Trophoblast cell (in vitro differentiated cells and primary cell): ENCODE measurements at regions not wholly inside any gene's neighbourhood (a gene's known extent, or its start where the extent isn't known, plus 50 kb on each side); places are given as distances from the start of the nearest gene placed in this dataset.

Source experiments
- DNase-seq, 2 donors: peaks; one replicate each; pipeline ENCODE4 v3.0.0-alpha.2; 2016
- H2AFZ ChIP-seq: 2 replicates; pipeline ENCODE4 v1.6.1; 2013; ENCODE audit warnings: low read length, moderate library complexity, mild to moderate bottlenecking; ENCODE audit not compliant: insufficient read depth, poor library complexity
- H2AK5ac ChIP-seq: 2 replicates; pipeline ENCODE4 v1.6.1; 2013; ENCODE audit warnings: mild to moderate bottlenecking, low read length
- H2BK120ac ChIP-seq: 2 replicates; pipeline ENCODE4 v1.6.1; 2013; ENCODE audit warnings: low read length, mild to moderate bottlenecking, moderate library complexity; ENCODE audit not compliant: insufficient read depth, poor library complexity
- H2BK12ac ChIP-seq: 2 replicates; pipeline ENCODE4 v1.6.1; 2013; ENCODE audit warnings: mild to moderate bottlenecking, low read length, moderate library complexity
- H2BK5ac ChIP-seq: 2 replicates; pipeline ENCODE4 v1.6.1; 2013; ENCODE audit warnings: low read length, low read depth, moderate library complexity, mild to moderate bottlenecking; ENCODE audit not compliant: poor library complexity
- H3K14ac ChIP-seq: 2 replicates; pipeline ENCODE4 v1.6.1; 2013; ENCODE audit warnings: mild to moderate bottlenecking, low read length
- H3K18ac ChIP-seq: 2 replicates; pipeline ENCODE4 v1.6.1; 2013; ENCODE audit warnings: mild to moderate bottlenecking, low read length
- H3K23ac ChIP-seq: 2 replicates; pipeline ENCODE4 v1.6.1; 2013; ENCODE audit warnings: low read length
- H3K27ac ChIP-seq: 2 replicates; pipeline ENCODE4 v1.5.1; 2013; ENCODE audit warnings: low read depth, mild to moderate bottlenecking, inconsistent platforms, low read length, moderate library complexity
- H3K27me3 ChIP-seq: 2 replicates; pipeline ENCODE4 v1.6.1; 2013; ENCODE audit warnings: inconsistent platforms, mild to moderate bottlenecking, low read length, moderate library complexity; ENCODE audit not compliant: insufficient read depth
- H3K36me3 ChIP-seq, 2 experiments: 1 replicate in 1 of 2; 2 replicates in 1 of 2; pipeline ENCODE4 v1.6.1; 2013; ENCODE audit warnings: low read length in 2 of 2, mild to moderate bottlenecking in 2 of 2, moderate library complexity in 1 of 2; ENCODE audit not compliant: insufficient read depth in 2 of 2, control insufficient read depth in 1 of 2
- H3K4ac ChIP-seq: 2 replicates; pipeline ENCODE4 v1.6.1; 2013; ENCODE audit warnings: low read depth, mild to moderate bottlenecking, low read length, moderate library complexity
- H3K4me1 ChIP-seq, 2 experiments: 1 replicate in 1 of 2; 2 replicates in 1 of 2; pipeline ENCODE4 v1.6.1; 2013; ENCODE audit warnings: low read length in 2 of 2, mild to moderate bottlenecking in 2 of 2, moderate library complexity in 1 of 2; ENCODE audit not compliant: insufficient read depth in 2 of 2, control insufficient read depth in 1 of 2
- H3K4me2 ChIP-seq: 2 replicates; pipeline ENCODE4 v1.6.1; 2013; ENCODE audit warnings: inconsistent platforms, mild to moderate bottlenecking, low read length, moderate library complexity
- H3K4me3 ChIP-seq: 2 replicates; pipeline ENCODE4 v1.5.1; 2013; ENCODE audit warnings: mild to moderate bottlenecking, low read depth, low read length, inconsistent platforms
- H3K79me1 ChIP-seq: one replicate; pipeline ENCODE4 v1.6.1; 2013; ENCODE audit warnings: low read length
- H3K79me2 ChIP-seq: 2 replicates; pipeline ENCODE4 v1.6.1; 2013; ENCODE audit warnings: low read length, mild to moderate bottlenecking; ENCODE audit not compliant: control insufficient read depth, insufficient read depth, poor library complexity
- H3K9ac ChIP-seq: 2 replicates; pipeline ENCODE4 v1.6.1; 2013; ENCODE audit warnings: mild to moderate bottlenecking, low read length
- H3K9me3 ChIP-seq: 2 replicates; pipeline ENCODE4 v1.6.1; 2013; ENCODE audit warnings: low read depth, mild to moderate bottlenecking, control low read depth, inconsistent platforms, low read length; ENCODE audit not compliant: insufficient read depth
- H4K12ac ChIP-seq: 2 replicates; pipeline ENCODE4 v1.6.1; 2013; ENCODE audit warnings: low read depth, mild to moderate bottlenecking, low read length, moderate library complexity
- H4K8ac ChIP-seq: 2 replicates; pipeline ENCODE4 v1.6.1; 2013; ENCODE audit warnings: low read depth, mild to moderate bottlenecking, low read length, moderate library complexity
- H4K91ac ChIP-seq: one replicate; pipeline ENCODE4 v1.6.1; 2013; ENCODE audit warnings: low read depth, mild to moderate bottlenecking, low read length, moderate library complexity
- WGBS: extraction: QIAGEN DNeasy Blood & Tissue Kit; methylation state at CpG from one replicate; pipeline ENCODE4 v1.1.7; 2013; ENCODE audit warnings: missing lambda C conversion rate; ENCODE audit not compliant: insufficient read length, insufficient coverage; ENCODE audit errors: extremely low coverage; 5-methylcytosine and 5-hydroxymethylcytosine counted together

DNA sequence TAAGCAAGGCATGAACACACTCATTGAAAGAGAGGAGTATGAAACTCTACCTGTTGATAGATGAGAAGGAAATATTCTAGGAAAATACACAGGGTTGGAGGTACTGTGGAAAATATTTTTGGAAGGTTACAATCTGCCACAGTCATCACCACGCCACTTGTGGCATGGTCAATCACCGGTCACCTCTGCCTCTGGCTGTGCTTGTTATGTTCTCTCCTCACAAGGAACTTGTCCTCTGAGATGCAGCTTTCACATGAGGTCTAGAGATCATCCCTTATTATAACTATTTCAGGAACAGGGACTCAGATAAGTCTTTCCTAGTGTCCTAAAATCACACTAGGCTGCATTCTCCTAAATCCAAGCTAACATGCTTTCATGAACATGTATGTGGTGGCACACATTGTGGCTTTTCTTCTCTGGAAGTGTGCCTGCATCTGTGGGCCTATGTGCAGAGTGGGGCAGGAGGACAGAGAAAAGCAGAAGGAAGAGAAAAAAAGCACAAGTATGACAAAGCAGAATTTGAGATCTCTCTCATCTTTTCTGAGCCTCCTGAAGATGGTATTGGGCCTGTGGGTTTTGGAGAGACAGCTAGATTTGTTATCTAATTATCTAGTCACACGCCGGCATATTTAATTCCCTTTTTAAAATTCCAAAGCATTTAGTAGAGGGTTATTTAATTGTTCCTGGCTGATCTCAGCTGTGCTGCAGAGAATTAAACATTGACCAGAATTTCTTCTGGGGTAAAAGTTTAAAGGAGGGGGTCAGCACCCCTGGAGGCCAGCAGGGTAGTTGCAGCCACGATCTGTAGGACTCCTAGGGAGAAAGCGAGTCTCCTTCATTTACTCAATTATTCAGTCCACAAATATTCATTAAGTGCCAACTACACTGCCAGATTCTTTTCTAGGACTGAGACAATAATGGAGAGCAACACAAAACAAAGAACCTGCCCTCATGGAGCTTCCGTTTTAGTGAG lies 294.6 kb downstream of the RDH14 start:
- H3K36me3 ChIP-seq = no peaks in the 10 kb centered on the region
- H3K18ac ChIP-seq = no peak overlapping the region
- H3K27ac ChIP-seq = no peak overlapping the region
- H3K4me2 ChIP-seq = no peak overlapping the region
- no peak overlapping the region for H2AK5ac ChIP-seq
- no peak overlapping the region for H4K91ac ChIP-seq
- no peak overlapping the region for H4K8ac ChIP-seq
- H3K23ac ChIP-seq = no peak overlapping the region
- DNase-seq = no peak
- no peak overlapping the region for H3K4ac ChIP-seq
- H3K14ac ChIP-seq = no peak overlapping the region
- H3K9ac ChIP-seq = no peak overlapping the region
- H3K79me1 ChIP-seq = no peaks in the 10 kb centered on the region
- H2BK120ac ChIP-seq = no peak overlapping the region
- H3K9me3 ChIP-seq = no peaks in the 10 kb centered on the region
- no peaks in the 10 kb centered on the region for H3K4me1 ChIP-seq
- H2BK5ac ChIP-seq = no peak overlapping the region
- H3K79me2 ChIP-seq = no peaks in the 10 kb centered on the region
- WGBS = no CpG with 5 or more reads among the region's 7 CpGs
- no peak overlapping the region for H4K12ac ChIP-seq
- no peak overlapping the region for H3K4me3 ChIP-seq
- no peak overlapping the region for H2AFZ ChIP-seq
- no peak overlapping the region for H2BK12ac ChIP-seq
- no peaks in the 10 kb centered on the region for H3K27me3 ChIP-seq

DNA sequence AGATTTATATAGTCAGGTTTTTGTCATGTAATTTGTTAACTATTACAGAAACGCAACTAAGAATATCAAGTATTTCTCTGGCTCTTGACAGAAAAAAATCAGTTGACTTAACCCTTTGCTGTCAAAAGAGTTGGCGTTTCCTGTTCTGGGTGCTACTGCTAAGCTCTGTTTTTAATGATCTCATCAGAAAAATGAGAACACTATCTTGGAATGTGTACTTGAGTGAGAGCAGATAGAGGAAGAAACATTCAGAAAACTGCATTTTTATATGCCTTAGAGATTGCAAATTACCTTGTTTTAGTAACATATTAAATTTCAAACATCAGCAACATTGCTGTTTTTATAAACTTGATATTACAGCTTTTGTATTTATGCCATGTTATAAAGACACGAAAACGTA lies 297.9 kb downstream of the RDH14 start:
- H4K91ac ChIP-seq = no peak overlapping the region
- no peak overlapping the region for H3K4me2 ChIP-seq
- no peak overlapping the region for H3K14ac ChIP-seq
- H3K9me3 ChIP-seq = no peaks in the 10 kb centered on the region
- no peak overlapping the region for H3K18ac ChIP-seq
- H3K27ac ChIP-seq = no peak overlapping the region
- no peak overlapping the region for H2BK5ac ChIP-seq
- no peak overlapping the region for H3K4ac ChIP-seq
- no peak overlapping the region for H2BK120ac ChIP-seq
- no peak for DNase-seq
- no peak overlapping the region for H4K8ac ChIP-seq
- no peak overlapping the region for H2BK12ac ChIP-seq
- H3K4me3 ChIP-seq = no peak overlapping the region
- no peaks in the 10 kb centered on the region for H3K36me3 ChIP-seq
- no CpG with 5 or more reads among the region's 4 CpGs for WGBS
- H3K79me2 ChIP-seq = no peaks in the 10 kb centered on the region
- H2AFZ ChIP-seq = no peak overlapping the region
- H3K27me3 ChIP-seq = no peaks in the 10 kb centered on the region
- H3K4me1 ChIP-seq = no peaks in the 10 kb centered on the region
- no peak overlapping the region for H3K9ac ChIP-seq
- no peak overlapping the region for H4K12ac ChIP-seq
- no peak overlapping the region for H3K23ac ChIP-seq
- no peak overlapping the region for H2AK5ac ChIP-seq
- H3K79me1 ChIP-seq = no peaks in the 10 kb centered on the region

DNA sequence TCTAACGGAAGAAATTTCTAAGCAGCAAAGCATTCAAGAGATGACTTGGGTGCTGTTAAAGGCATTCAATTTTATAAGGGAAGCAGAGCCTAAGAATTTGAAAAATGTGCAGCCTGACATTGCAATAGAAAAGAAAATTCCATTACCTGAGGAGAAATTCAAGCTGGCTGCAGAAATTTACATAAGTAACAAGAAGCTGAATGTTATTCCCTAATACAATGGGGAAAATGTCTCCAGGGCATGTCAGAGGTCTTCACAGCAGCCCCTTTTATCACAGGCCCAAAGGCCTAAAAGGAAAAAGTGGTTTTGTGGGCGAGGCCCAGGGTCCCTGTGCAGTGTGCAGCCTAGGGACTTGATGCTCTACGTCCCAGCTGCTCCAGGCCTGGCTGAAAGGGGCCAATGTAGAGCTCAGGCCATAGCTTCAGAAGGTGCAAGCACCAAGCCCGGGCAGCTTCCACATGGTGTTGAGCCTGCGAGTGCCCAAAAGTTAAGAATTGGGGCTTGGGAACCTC lies 306.7 kb downstream of the RDH14 start:
- H2BK120ac ChIP-seq = no peak overlapping the region
- H3K9me3 ChIP-seq = peaks cover 2% of the 10 kb centered on the region
- no peaks in the 10 kb centered on the region for H3K36me3 ChIP-seq
- no peak overlapping the region for H3K9ac ChIP-seq
- no peak overlapping the region for H3K4me2 ChIP-seq
- no peak overlapping the region for H3K18ac ChIP-seq
- H2AFZ ChIP-seq = no peak overlapping the region
- no peak overlapping the region for H4K12ac ChIP-seq
- H3K23ac ChIP-seq = no peak overlapping the region
- no peak overlapping the region for H2AK5ac ChIP-seq
- no peak overlapping the region for H3K4me3 ChIP-seq
- H3K4ac ChIP-seq = no peak overlapping the region
- no peaks in the 10 kb centered on the region for H3K79me2 ChIP-seq
- H4K8ac ChIP-seq = no peak overlapping the region
- DNase-seq = peak in 1 of 2 donors; percentile 26
- no peak overlapping the region for H2BK5ac ChIP-seq
- peak overlapping the region; percentile 27 for H2BK12ac ChIP-seq
- H4K91ac ChIP-seq = peak overlapping the region; percentile 13
- H3K79me1 ChIP-seq = no peaks in the 10 kb centered on the region
- no peak overlapping the region for H3K14ac ChIP-seq
- H3K4me1 ChIP-seq = peaks cover 6 to 7% of the 10 kb centered on the region in 2 experiments
- H3K27me3 ChIP-seq = no peaks in the 10 kb centered on the region
- WGBS = no CpG with 5 or more reads among the region's 5 CpGs
- peak overlapping the region; percentile 53 for H3K27ac ChIP-seq

DNA sequence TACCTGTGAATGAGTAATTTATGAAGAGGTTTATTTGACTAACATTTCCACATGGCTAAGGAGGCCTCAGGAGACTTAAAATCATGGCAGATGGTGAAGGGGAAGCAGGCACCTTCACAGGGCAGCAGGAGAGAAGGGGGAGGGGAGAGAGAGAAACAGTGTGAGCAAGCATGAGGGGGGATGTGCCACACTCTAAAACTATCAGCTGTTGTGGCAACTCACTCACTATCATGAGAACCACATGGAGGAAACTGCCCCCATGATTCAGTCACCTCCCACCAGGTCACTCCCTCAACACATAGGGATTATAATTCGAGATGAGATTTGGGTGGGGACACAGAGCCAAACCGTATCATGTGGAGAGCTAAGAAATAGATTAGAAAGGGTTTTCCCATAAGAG lies 309.0 kb downstream of the RDH14 start:
- Histone ChIP-seq H3K4me2 (no peak overlapping the region), H3K9ac (no peak overlapping the region), H3K23ac (no peak overlapping the region), H2BK120ac (no peak overlapping the region), H3K14ac (no peak overlapping the region), H2AK5ac (no peak overlapping the region), H3K79me2 (no peaks in the 10 kb centered on the region), H3K27ac (no peak overlapping the region), H3K36me3 (no peaks in the 10 kb centered on the region), H4K8ac (no peak overlapping the region), H3K27me3 (no peaks in the 10 kb centered on the region), H3K18ac (no peak overlapping the region), H2AFZ (no peak overlapping the region), H4K12ac (no peak overlapping the region), H3K4me3 (no peak overlapping the region), H3K79me1 (no peaks in the 10 kb centered on the region), H2BK12ac (peak overlapping the region; percentile 53), H3K4me1 (peaks cover 6 to 7% of the 10 kb centered on the region in 2 experiments), H4K91ac (no peak overlapping the region), H3K4ac (no peak overlapping the region), H3K9me3 (peaks cover 2% of the 10 kb centered on the region), H2BK5ac (no peak overlapping the region)
- WGBS = no CpG with 5 or more reads among the region's 2 CpGs
- no peak for DNase-seq
